OCI-LY7 (cell line): ENCODE measurements at regions not wholly inside any gene's neighbourhood (a gene's known extent, or its start where the extent isn't known, plus 50 kb on each side); places are given as distances from the start of the nearest gene placed in this dataset.

Source experiments
- BruUV-seq: library from RNA; stranded (reverse); fragments of 400-500 nt; replicated peaks from 2 replicates; lab custom pipeline; 2021; lab: Mats Ljungman, UMichigan
- CTCF ChIA-PET: fragments of 300-600 bp; sonication (Branson Sonifier 250); formaldehyde crosslinking; loops from one replicate; lab custom pipeline; 2022; ENCODE audit warnings: antibody characterized with exemption; ENCODE audit not compliant: unreplicated experiment; lab: Charles Lee
- POLR2A ChIA-PET: fragments of 300-600 bp; sonication (Branson Sonifier 250); formaldehyde crosslinking; loops from one replicate; lab custom pipeline; 2022; ENCODE audit warnings: antibody characterized with exemption; lab: Charles Lee
- DNase-seq: peaks from one replicate; pipeline ENCODE4 v3.0.0-alpha.2; 2015; ENCODE audit warnings: low spot score
- H2AFZ ChIP-seq: fragments of 200-600 bp; sonication (generic), shearing (Covaris generic); 2 replicates; pipeline ENCODE4 v1.6.1; 2014; ENCODE audit warnings: mild to moderate bottlenecking, antibody characterized with exemption, low read length, moderate library complexity
- H3K27ac ChIP-seq: fragments of 200-600 bp; sonication (generic); 2 replicates; pipeline ENCODE4 v1.5.1; 2014; ENCODE audit warnings: mixed run types, low read depth, mild to moderate bottlenecking, moderate library complexity, low read length, inconsistent platforms; ENCODE audit not compliant: poor library complexity, severe bottlenecking
- H3K36me3 ChIP-seq: fragments of 200-600 bp; sonication (generic); 2 replicates; pipeline ENCODE4 v1.6.1; 2014; ENCODE audit warnings: mild to moderate bottlenecking, antibody characterized with exemption, low read length, moderate library complexity, mixed read lengths; ENCODE audit not compliant: insufficient read depth
- H3K4me1 ChIP-seq: fragments of 200-600 bp; sonication (generic); 2 replicates; pipeline ENCODE4 v1.5.1; 2014; ENCODE audit warnings: mild to moderate bottlenecking, low read length; ENCODE audit not compliant: insufficient read depth, poor library complexity, severe bottlenecking
- H3K4me2 ChIP-seq: fragments of 200-600 bp; sonication (generic); 2 replicates; pipeline ENCODE4 v1.6.1; 2014; ENCODE audit warnings: mild to moderate bottlenecking, low read length
- H3K4me3 ChIP-seq: fragments of 200-600 bp; sonication (generic); 2 replicates; pipeline ENCODE4 v1.5.1; 2014; ENCODE audit warnings: mild to moderate bottlenecking, low read depth, low read length; ENCODE audit not compliant: poor library complexity, severe bottlenecking
- H3K79me2 ChIP-seq: fragments of 200-600 bp; sonication (generic); 2 replicates; pipeline ENCODE4 v1.6.1; 2016; ENCODE audit warnings: low read depth, mild to moderate bottlenecking, low read length, moderate library complexity, mixed read lengths; ENCODE audit not compliant: insufficient read depth
- H3K9me2 ChIP-seq: fragments of 200-600 bp; sonication (generic); 2 replicates; pipeline ENCODE4 v1.6.1; 2016; ENCODE audit warnings: mild to moderate bottlenecking, low read length, mixed read lengths; ENCODE audit not compliant: insufficient read depth
- H3K9me3 ChIP-seq: fragments of 200-600 bp; sonication (generic); 2 replicates; pipeline ENCODE4 v1.6.1; 2014; ENCODE audit warnings: mild to moderate bottlenecking, mixed run types, low read length, mixed read lengths
- H4K20me1 ChIP-seq: fragments of 200-600 bp; sonication (generic); 2 replicates; pipeline ENCODE4 v1.6.1; 2014; ENCODE audit warnings: mild to moderate bottlenecking, antibody characterized with exemption, low read length, moderate library complexity, mixed read lengths; ENCODE audit not compliant: insufficient read depth
- CTCF ChIP-seq: fragments of 200-600 bp; sonication (generic); conservative IDR thresholded peaks from 2 replicates; pipeline ENCODE4 v1.5.1; 2014; ENCODE audit warnings: mild to moderate bottlenecking, antibody characterized with exemption, low read length, moderate library complexity, mixed read lengths
- EZH2phosphoT487 ChIP-seq: fragments of 200-600 bp; sonication (generic); IDR thresholded peaks from 2 replicates; pipeline ENCODE4 v1.6.1; 2018; ENCODE audit warnings: low read depth, borderline replicate concordance, mild to moderate bottlenecking, mixed run types, antibody characterized with exemption, low read length, moderate library complexity, mixed read lengths
- intact Hi-C: fragments of 100-400 bp; cut with micrococcal nuclease; formaldehyde crosslinking; loops from one replicate; pipeline ENCODE4 v1.10.0; 2022; ENCODE audit not compliant: unreplicated experiment

GRCh38 chr4:134780244-134780643 is 578.7 kb upstream of the PABPC4L start:
- ChIA-PET CTCF (no interaction called here), POLR2A (no interaction called here)
- Histone ChIP-seq H2AFZ (no peak overlapping the region), H3K27ac (no peak overlapping the region), H3K4me3 (no peak overlapping the region), H4K20me1 (no peaks in the 10 kb centered on the region), H3K36me3 (no peaks in the 10 kb centered on the region), H3K9me3 (no peaks in the 10 kb centered on the region), H3K4me2 (no peak overlapping the region), H3K9me2 (no peaks in the 10 kb centered on the region), H3K79me2 (no peaks in the 10 kb centered on the region), H3K4me1 (no peaks in the 10 kb centered on the region)
- TF ChIP-seq EZH2phosphoT487 (no peak), CTCF (no peak)
- no TSS peak for BruUV-seq
- DNase-seq, result no peak
- intact Hi-C loops, result no loop called here

- POLR2A ChIA-PET, result interaction anchor here (0.7 to 1.7 kb wide), 3 partner anchors 9 to 14 kb away, joined by 3 to 8 read pairs (median 5); no protein-coding TSS in a partner anchor
- intact Hi-C loops, result no loop called here
- no peak overlapping the region for H3K27ac ChIP-seq
- no peak for DNase-seq
- no peaks in the 10 kb centered on the region for H4K20me1 ChIP-seq
- H3K9me2 ChIP-seq, result no peaks in the 10 kb centered on the region
- no peaks in the 10 kb centered on the region for H3K4me1 ChIP-seq
- H2AFZ ChIP-seq, result no peak overlapping the region
- H3K79me2 ChIP-seq, result no peaks in the 10 kb centered on the region
- no peak for TF ChIP-seq EZH2phosphoT487
- no peak for TF ChIP-seq CTCF
- no TSS peak for BruUV-seq
- H3K4me2 ChIP-seq, result no peak overlapping the region
- CTCF ChIA-PET, result no interaction called here
- H3K4me3 ChIP-seq, result no peak overlapping the region
- H3K9me3 ChIP-seq, result no peaks in the 10 kb centered on the region
- H3K36me3 ChIP-seq, result no peaks in the 10 kb centered on the region
Observed at GRCh38 chr4:134777606-134778005, 576.0 kb upstream of the PABPC4L start.

GRCh38 chr4:134773497-134774000 is 572.0 kb upstream of the PABPC4L start:
- ChIA-PET CTCF (no interaction called here), POLR2A (no interaction called here)
- intact Hi-C loops, result no loop called here
- Histone ChIP-seq H3K36me3 (no peaks in the 10 kb centered on the region), H3K79me2 (no peaks in the 10 kb centered on the region), H4K20me1 (no peaks in the 10 kb centered on the region; the same call in 1 of the 2 replicates), H3K4me3 (no peak overlapping the region), H2AFZ (no peak overlapping the region), H3K27ac (no peak overlapping the region), H3K4me2 (no peak overlapping the region), H3K9me3 (no peaks in the 10 kb centered on the region), H3K4me1 (no peaks in the 10 kb centered on the region), H3K9me2 (no peaks in the 10 kb centered on the region)
- TF ChIP-seq EZH2phosphoT487 (no peak), CTCF (no peak)
- BruUV-seq, result no TSS peak
- DNase-seq, result no peak
